Loucy (cell line): ENCODE measurements at regions not wholly inside any gene's neighbourhood (a gene's known extent, or its start where the extent isn't known, plus 50 kb on each side); places are given as distances from the start of the nearest gene placed in this dataset.
"Not testable (repeated sequence)": the region's sequence is repeated elsewhere in the genome, so short reads cannot be mapped to it uniquely, and the experiment has no call there.

Source experiments
- H2AFZ ChIP-seq: fragments of 200-600 bp; sonication (generic); 2 replicates; pipeline ENCODE4 v1.6.0; 2016; ENCODE audit warnings: antibody characterized with exemption, mild to moderate bottlenecking, low read length, moderate library complexity
- H3F3A ChIP-seq: fragments of 200-600 bp; 2 replicates; pipeline ENCODE4 v1.6.0; 2016; ENCODE audit warnings: antibody characterized with exemption, low read depth, mild to moderate bottlenecking
- H3K27me3 ChIP-seq: fragments of 200-600 bp; sonication (generic); 2 replicates; pipeline ENCODE4 v1.6.1; 2014; ENCODE audit warnings: low read length, mild to moderate bottlenecking; ENCODE audit not compliant: insufficient read depth, poor library complexity, severe bottlenecking
- H3K36me3 ChIP-seq: fragments of 200-600 bp; sonication (generic); 2 replicates; pipeline ENCODE4 v1.6.1; 2016; ENCODE audit warnings: low read length; ENCODE audit not compliant: insufficient read depth
- H3K4me1 ChIP-seq: fragments of 200-600 bp; sonication (generic); 2 replicates; pipeline ENCODE4 v1.5.1; 2014; ENCODE audit warnings: low read length, mild to moderate bottlenecking; ENCODE audit not compliant: insufficient read depth, poor library complexity, severe bottlenecking
- H3K4me2 ChIP-seq: fragments of 200-600 bp; sonication (generic); 2 replicates; pipeline ENCODE4 v1.6.0; 2014; ENCODE audit warnings: antibody characterized with exemption, low read length, low read depth, mild to moderate bottlenecking; ENCODE audit not compliant: poor library complexity, severe bottlenecking
- H3K4me3 ChIP-seq: fragments of 200-600 bp; sonication (generic); 2 replicates; pipeline ENCODE4 v1.5.1; 2014; ENCODE audit warnings: low read length, mild to moderate bottlenecking, mixed read lengths; ENCODE audit not compliant: poor library complexity, severe bottlenecking
- H3K79me2 ChIP-seq: fragments of 200-600 bp; sonication (generic); 2 replicates; pipeline ENCODE4 v1.6.1; 2014; ENCODE audit warnings: low read length; ENCODE audit not compliant: insufficient read depth
- H3K9ac ChIP-seq: fragments of 200-600 bp; sonication (generic); 2 replicates; pipeline ENCODE4 v1.6.0; 2014; ENCODE audit warnings: mild to moderate bottlenecking, low read depth, low read length, moderate library complexity; ENCODE audit not compliant: poor library complexity, severe bottlenecking
- H3K9me2 ChIP-seq: fragments of 200-600 bp; sonication (generic); replicated peaks from 2 replicates; pipeline ENCODE4 v1.6.1; 2016; ENCODE audit warnings: low read depth, low read length, mixed read lengths
- H3K9me3 ChIP-seq: fragments of 200-600 bp; sonication (generic); 2 replicates; pipeline ENCODE4 v1.6.1; 2014; ENCODE audit warnings: mild to moderate bottlenecking, antibody characterized with exemption, low read length, low read depth; ENCODE audit not compliant: insufficient read depth
- H4K20me1 ChIP-seq: fragments of 200-600 bp; sonication (generic); 2 replicates; pipeline ENCODE4 v1.6.0; 2014; ENCODE audit warnings: antibody characterized with exemption, low read length, mild to moderate bottlenecking; ENCODE audit not compliant: insufficient read depth, poor library complexity, severe bottlenecking
- EZH2phosphoT487 ChIP-seq: fragments of 200-600 bp; IDR thresholded peaks from 2 replicates; pipeline ENCODE4 v1.6.1; 2018; ENCODE audit warnings: antibody characterized with exemption, mild to moderate bottlenecking, moderate library complexity, borderline replicate concordance
- TF ChIP-seq, protein P1 (sequence below): fragments of 200-600 bp; sonication (generic); conservative IDR thresholded peaks from 2 replicates; pipeline ENCODE4 v1.5.1; 2014; ENCODE audit warnings: mild to moderate bottlenecking, antibody characterized with exemption, low read length

DNA sequence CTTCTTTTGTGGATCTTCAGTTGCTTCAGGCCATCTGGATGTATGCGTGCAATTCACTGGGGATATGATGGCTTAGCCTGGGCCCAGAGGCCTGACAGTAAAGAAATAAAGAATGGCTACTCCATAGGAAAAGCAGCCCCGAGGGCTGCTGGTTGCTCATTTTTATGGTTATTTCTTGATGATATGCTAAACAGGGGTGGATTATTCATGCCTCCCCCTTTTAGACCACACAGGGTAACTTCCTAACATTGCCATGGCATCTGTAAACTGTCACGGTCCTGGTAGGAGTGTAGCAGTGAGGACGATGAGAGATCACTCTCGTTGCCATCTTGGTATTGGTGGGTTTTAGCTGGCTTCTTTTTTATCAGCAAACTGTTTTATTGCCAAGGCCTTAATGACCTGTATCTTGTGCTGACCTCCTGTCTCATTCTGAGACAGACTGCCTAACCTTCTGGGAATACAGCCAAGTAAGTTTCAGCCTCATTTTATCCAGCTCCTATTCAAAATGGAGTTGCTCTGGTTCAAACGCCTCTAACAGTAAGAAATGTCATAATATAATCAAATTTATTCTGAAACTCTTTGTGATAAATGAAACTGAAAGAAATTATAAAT lies 60.5 kb downstream of the DSEL start:
- Histone ChIP-seq H3K4me3 (no peak overlapping the region), H3K9ac (no peak overlapping the region), H3K4me1 (peaks cover 16% of the 10 kb centered on the region), H3K79me2 (no peaks in the 10 kb centered on the region), H3K27me3 (no peaks in the 10 kb centered on the region), H3K9me3 (no peaks in the 10 kb centered on the region), H3K4me2 (no peak overlapping the region), H3K36me3 (no peaks in the 10 kb centered on the region), H3F3A (no peaks in the 10 kb centered on the region), H2AFZ (peak overlapping the region; percentile 79), H4K20me1 (no peaks in the 10 kb centered on the region), H3K9me2 (no peaks in the 10 kb centered on the region)
- TF ChIP-seq, protein P1, sequence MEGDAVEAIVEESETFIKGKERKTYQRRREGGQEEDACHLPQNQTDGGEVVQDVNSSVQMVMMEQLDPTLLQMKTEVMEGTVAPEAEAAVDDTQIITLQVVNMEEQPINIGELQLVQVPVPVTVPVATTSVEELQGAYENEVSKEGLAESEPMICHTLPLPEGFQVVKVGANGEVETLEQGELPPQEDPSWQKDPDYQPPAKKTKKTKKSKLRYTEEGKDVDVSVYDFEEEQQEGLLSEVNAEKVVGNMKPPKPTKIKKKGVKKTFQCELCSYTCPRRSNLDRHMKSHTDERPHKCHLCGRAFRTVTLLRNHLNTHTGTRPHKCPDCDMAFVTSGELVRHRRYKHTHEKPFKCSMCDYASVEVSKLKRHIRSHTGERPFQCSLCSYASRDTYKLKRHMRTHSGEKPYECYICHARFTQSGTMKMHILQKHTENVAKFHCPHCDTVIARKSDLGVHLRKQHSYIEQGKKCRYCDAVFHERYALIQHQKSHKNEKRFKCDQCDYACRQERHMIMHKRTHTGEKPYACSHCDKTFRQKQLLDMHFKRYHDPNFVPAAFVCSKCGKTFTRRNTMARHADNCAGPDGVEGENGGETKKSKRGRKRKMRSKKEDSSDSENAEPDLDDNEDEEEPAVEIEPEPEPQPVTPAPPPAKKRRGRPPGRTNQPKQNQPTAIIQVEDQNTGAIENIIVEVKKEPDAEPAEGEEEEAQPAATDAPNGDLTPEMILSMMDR: no peak
- no peak for TF ChIP-seq EZH2phosphoT487

DNA sequence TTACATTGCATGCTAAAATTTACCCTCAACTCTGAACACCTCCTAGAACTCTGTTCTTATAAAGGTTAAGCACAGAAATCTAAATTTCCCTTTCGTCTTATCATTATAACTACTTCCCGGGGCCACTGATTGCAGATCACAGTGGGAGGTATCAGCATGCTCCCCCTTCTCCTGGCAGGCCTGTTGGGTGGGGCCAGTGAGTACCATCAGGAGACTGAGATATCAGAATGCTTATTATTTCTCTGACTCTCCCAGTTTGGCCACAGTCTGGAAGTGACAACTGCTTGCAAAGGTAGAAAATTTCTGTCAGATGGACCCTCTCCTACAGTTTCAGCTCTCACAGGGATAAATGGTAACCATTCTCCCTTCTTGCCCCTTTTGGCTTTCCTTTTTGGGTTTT lies 62.6 kb downstream of the DSEL start:
- no peaks in the 10 kb centered on the region for H3F3A ChIP-seq
- no peaks in the 10 kb centered on the region for H3K36me3 ChIP-seq

DNA sequence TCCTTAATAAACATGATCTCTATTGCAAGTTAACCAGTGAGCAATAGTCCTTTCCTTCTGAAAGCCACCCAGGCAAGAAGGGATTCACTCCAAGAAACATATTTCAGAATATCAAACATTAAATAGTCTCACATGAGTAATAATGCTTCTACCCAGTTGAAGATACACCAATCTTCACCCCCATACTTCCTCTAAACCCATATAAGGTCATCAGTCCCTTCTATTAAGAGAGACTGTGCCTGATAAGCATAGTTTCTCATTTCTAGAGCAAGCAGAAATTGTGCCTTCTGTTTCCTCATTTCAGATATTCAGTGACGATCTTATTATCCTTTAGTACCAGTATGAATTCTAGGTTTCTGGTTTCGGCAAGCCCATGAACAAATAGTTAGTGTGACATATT lies 64.6 kb downstream of the DSEL start:
- H3K4me2 ChIP-seq: no peak overlapping the region
- no peaks in the 10 kb centered on the region for H3K9me3 ChIP-seq
- H3K9ac ChIP-seq: no peak overlapping the region
- H3K4me1 ChIP-seq: peaks cover 11% of the 10 kb centered on the region
- no peaks in the 10 kb centered on the region for H3K36me3 ChIP-seq
- no peak overlapping the region for H2AFZ ChIP-seq
- no peaks in the 10 kb centered on the region for H3K27me3 ChIP-seq
- no peak overlapping the region for H3K4me3 ChIP-seq
- no peaks in the 10 kb centered on the region for H3K9me2 ChIP-seq
- H3F3A ChIP-seq: no peaks in the 10 kb centered on the region
- H4K20me1 ChIP-seq: no peaks in the 10 kb centered on the region
- TF ChIP-seq EZH2phosphoT487: no peak
- TF ChIP-seq, protein P1: no peak
- H3K79me2 ChIP-seq: no peaks in the 10 kb centered on the region

More for the DNA sequence above, 62.6 kb downstream of the DSEL start:
- Histone ChIP-seq H2AFZ (peak overlapping the region; percentile 78), H3K79me2 (no peaks in the 10 kb centered on the region), H3K4me1 (peaks cover 11% of the 10 kb centered on the region), H4K20me1 (no peaks in the 10 kb centered on the region), H3K4me2 (no peak overlapping the region), H3K9me3 (no peaks in the 10 kb centered on the region), H3K9me2 (no peaks in the 10 kb centered on the region), H3K9ac (no peak overlapping the region), H3K27me3 (no peaks in the 10 kb centered on the region), H3K4me3 (no peak overlapping the region)
- TF ChIP-seq, protein P1: no peak
- TF ChIP-seq EZH2phosphoT487: no peak

- not testable (repeated sequence) for H2AFZ ChIP-seq, H4K20me1 ChIP-seq, H3K36me3 ChIP-seq, H3K9ac ChIP-seq, H3K9me3 ChIP-seq, H3K9me2 ChIP-seq, H3F3A ChIP-seq, H3K4me2 ChIP-seq, H3K4me3 ChIP-seq, H3K79me2 ChIP-seq, H3K27me3 ChIP-seq
- peaks cover 11% of the 10 kb centered on the region for H3K4me1 ChIP-seq
These were observed 65.4 kb downstream of the DSEL start for GRCh38 chr18:67451101-67451500.
